GM13977 (cell line): ENCODE measurements at regions not wholly inside any gene's neighbourhood (a gene's known extent, or its start where the extent isn't known, plus 50 kb on each side); places are given as distances from the start of the nearest gene placed in this dataset.

ENCODE experiments used
- DNase-seq: peaks from one replicate; pipeline ENCODE4 v3.0.0; 2012; ENCODE audit warnings: low spot score
- CTCF ChIP-seq: IDR thresholded peaks from 2 replicates; pipeline ENCODE4 v1.5.1; 2012; ENCODE audit warnings: mild to moderate bottlenecking, control low read depth; ENCODE audit not compliant: insufficient read depth; ENCODE audit errors: extremely low read depth, missing control alignments
- in situ Hi-C: fragments of 300-500 bp; cut with MboI; formaldehyde crosslinking; loops from one replicate; pipeline ENCODE4 v1.12.0; 2022; ENCODE audit warnings: low sequenced_read_pairs, low pct_unique_long_range_greater_than_20kb, mixed read lengths, inconsistent platforms; ENCODE audit not compliant: unreplicated experiment

- DNase-seq, result no peak
- in situ Hi-C loops, result no loop called here
- no peak for TF ChIP-seq CTCF
Measured at GRCh38 chr21:28267449-28267848, 725.2 kb downstream of the LTN1 start.

DNA sequence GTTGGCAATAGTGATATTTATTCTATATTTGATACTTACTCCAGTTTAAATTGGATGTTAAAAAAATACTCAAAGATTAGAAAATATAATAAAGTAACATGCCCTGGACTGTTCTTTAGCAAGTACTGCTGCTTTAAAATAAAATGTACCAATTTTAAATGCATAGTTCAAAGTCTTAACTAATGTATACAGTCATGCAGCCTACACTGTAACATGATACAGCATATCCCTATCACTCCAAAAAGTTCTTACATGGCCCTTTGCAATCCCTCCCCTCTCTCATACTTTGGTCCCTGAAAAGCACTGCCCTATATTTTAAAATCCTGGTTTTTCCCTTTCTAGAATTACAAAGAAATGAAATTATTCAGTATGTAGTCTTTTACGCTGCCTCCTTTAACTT, 726.6 kb downstream of the LTN1 start:
- no peak for TF ChIP-seq CTCF
- DNase-seq, result no peak
- in situ Hi-C loops, result no loop called here

DNA sequence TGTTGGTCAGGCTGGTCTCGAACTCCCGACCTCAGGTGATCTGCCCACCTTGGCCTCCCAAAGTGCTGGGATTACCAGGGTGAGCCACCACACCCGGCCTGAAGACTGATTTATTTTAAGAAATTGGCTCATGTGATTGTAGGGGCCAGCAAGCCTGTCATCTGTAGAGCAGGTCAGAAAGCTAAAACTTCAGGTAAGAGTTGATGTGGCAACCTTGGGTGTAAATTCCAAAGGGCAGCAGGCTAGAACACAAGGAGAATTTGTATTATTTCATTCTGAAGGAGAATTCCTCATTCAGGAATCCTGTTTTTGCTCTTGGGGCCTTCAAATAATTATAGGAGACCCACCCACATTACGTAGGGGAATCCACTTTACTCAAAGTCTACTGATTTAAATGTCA, 728.7 kb downstream of the LTN1 start:
- no peak for DNase-seq
- in situ Hi-C loops, result no loop called here
- TF ChIP-seq CTCF, result no peak

GRCh38 chr21:28261298-28261697, 731.4 kb downstream of the LTN1 start:
- TF ChIP-seq CTCF, result no peak
- DNase-seq, result no peak
- in situ Hi-C loops, result no loop called here

DNA sequence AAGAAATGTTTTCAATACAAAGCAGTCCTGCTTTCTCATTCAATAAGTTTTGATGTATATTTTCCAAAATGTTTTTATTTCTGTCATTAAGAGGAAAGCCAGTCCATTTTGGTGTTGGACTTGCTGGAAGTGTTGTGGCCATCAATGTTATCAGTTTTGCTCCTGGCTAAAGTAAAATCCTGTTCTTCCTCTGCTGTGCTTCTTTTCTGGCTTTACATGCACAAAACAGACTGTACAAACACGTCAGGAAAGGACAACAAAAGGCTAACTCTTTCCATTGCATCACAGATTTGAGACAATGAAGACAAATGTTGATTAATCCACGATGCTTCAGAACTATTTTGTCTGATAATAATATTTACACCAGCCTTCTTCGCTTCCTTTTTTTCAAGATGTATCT, 735.4 kb downstream of the LTN1 start:
- in situ Hi-C loops, result no loop called here
- DNase-seq, result no peak
- no peak for TF ChIP-seq CTCF

DNA sequence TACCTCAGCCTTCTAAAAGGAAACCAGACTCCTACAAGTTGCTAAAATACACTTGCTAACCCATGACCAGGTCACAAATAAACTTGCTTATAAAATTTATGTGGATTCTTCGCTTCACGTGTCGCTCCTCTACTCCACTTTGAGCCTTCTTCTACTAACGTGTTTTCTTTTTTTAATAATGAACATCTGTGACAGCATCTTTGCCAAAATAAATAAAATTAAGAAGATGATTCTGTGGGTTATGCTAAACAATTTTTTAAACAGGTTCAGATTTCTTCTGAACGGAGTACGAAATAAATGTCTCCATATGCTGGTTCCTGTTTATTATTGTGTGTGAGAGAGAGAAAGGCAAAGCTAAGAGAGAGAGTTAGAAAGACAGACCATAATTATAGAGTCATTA, 735.8 kb downstream of the LTN1 start:
- no peak for DNase-seq
- no peak for TF ChIP-seq CTCF
- in situ Hi-C loops, result no loop called here

GRCh38 chr21:28256420-28256831, 736.3 kb downstream of the LTN1 start:
- in situ Hi-C loops, result no loop called here
- TF ChIP-seq CTCF, result no peak
- DNase-seq, result no peak
